Panc1 (cell line): ENCODE measurements at regions not wholly inside any gene's neighbourhood (a gene's known extent, or its start where the extent isn't known, plus 50 kb on each side); places are given as distances from the start of the nearest gene placed in this dataset.
"Not testable (repeated sequence)": the region's sequence is repeated elsewhere in the genome, so short reads cannot be mapped to it uniquely, and the experiment has no call there.

Experiments
- ATAC-seq: fragments of 200-7000 bp; cut with Tn5 transposase; 2 replicates; pipeline ENCODE4 v1.9.1; 2020; ENCODE audit warnings: mild to moderate bottlenecking, moderate library complexity
- BruUV-seq: library from RNA; stranded (reverse); fragments of 400-500 nt; replicated peaks from 2 replicates; lab custom pipeline; 2021; lab: Mats Ljungman, UMichigan
- CTCF ChIA-PET: fragments of 300-600 bp; sonication (Branson Sonifier 250); formaldehyde crosslinking; loops from one replicate; lab custom pipeline; 2022; ENCODE audit warnings: antibody characterized with exemption; lab: Charles Lee
- POLR2A ChIA-PET: fragments of 300-600 bp; sonication (Branson Sonifier 250); formaldehyde crosslinking; loops from one replicate; lab custom pipeline; 2022; ENCODE audit warnings: antibody characterized with exemption; lab: Charles Lee
- DNase-seq: peaks from one replicate; pipeline ENCODE4 v3.0.0-alpha.2; 2010; ENCODE audit warnings: low read depth, low spot score
- H3K27ac ChIP-seq: 2 replicates; pipeline ENCODE4 v1.5.1; 2011; ENCODE audit warnings: mild to moderate bottlenecking, low read length, inconsistent platforms
- H3K27me3 ChIP-seq: fragments of 200-500 bp; sonication (Bioruptor generic); 2 replicates; pipeline ENCODE4 v1.6.0; 2014; ENCODE audit warnings: low read length, inconsistent platforms; ENCODE audit not compliant: control insufficient read depth, insufficient read depth
- H3K36me3 ChIP-seq: fragments of 200-500 bp; sonication (Bioruptor generic); 2 replicates; pipeline ENCODE4 v1.5.1; 2014; ENCODE audit warnings: inconsistent platforms, mild to moderate bottlenecking, low read length, moderate library complexity; ENCODE audit not compliant: control insufficient read depth, insufficient read depth
- H3K4me1 ChIP-seq: 2 replicates; pipeline ENCODE4 v1.5.1; 2011; ENCODE audit warnings: inconsistent platforms, mild to moderate bottlenecking, low read length, moderate library complexity; ENCODE audit not compliant: control insufficient read depth, insufficient read depth
- H3K4me3 ChIP-seq, 2 experiments: 2 replicates each; pipeline ENCODE4 v1.5.1; 2011 to 2012; ENCODE audit warnings: low read depth in 2 of 2, low read length in 2 of 2, mild to moderate bottlenecking in 2 of 2, inconsistent platforms in 1 of 2, moderate library complexity in 1 of 2
- H3K9me3 ChIP-seq: fragments of 200-500 bp; sonication (Bioruptor generic); 2 replicates; pipeline ENCODE4 v1.5.1; 2014; ENCODE audit warnings: low read depth, mild to moderate bottlenecking, inconsistent platforms, low read length, moderate library complexity; ENCODE audit not compliant: control insufficient read depth, insufficient read depth
- CTCF ChIP-seq: fragments of 450-650 bp; IDR thresholded peaks from 2 replicates; pipeline ENCODE4 v1.5.1; 2017; ENCODE audit warnings: mild to moderate bottlenecking
- POLR2AphosphoS5 ChIP-seq: IDR thresholded peaks from 2 replicates; pipeline ENCODE4 v1.6.1; 2012; ENCODE audit warnings: mild to moderate bottlenecking, low read depth, low read length, moderate library complexity
- REST ChIP-seq, 2 experiments: IDR thresholded peaks; 2 replicates each; pipeline ENCODE4 v1.6.1; 2011 to 2012; ENCODE audit warnings: low read depth in 2 of 2, control low read depth in 1 of 2, low read length in 1 of 2, mild to moderate bottlenecking in 1 of 2, moderate library complexity in 1 of 2; ENCODE audit not compliant: insufficient read depth in 1 of 2
- SIN3A ChIP-seq: IDR thresholded peaks from 2 replicates; pipeline ENCODE4 v1.6.1; 2012; ENCODE audit warnings: low read depth, mild to moderate bottlenecking, low read length, moderate library complexity, borderline replicate concordance; ENCODE audit not compliant: insufficient read depth
- TCF7L2 ChIP-seq: IDR thresholded peaks from 2 replicates; pipeline ENCODE4 v1.6.1; 2011; ENCODE audit warnings: mild to moderate bottlenecking, low read depth, low read length, inconsistent platforms
- in situ Hi-C: cut with HindIII; loops from 2 replicates; pipeline ENCODE4 v1.10.0; 2016; ENCODE audit warnings: low sequenced_read_pairs, low pct_unique_long_range_greater_than_20kb
- intact Hi-C: fragments of 100-400 bp; cut with micrococcal nuclease; formaldehyde crosslinking; loops from one replicate; pipeline ENCODE4 v1.10.0; 2022; ENCODE audit not compliant: unreplicated experiment

- no peaks in the 10 kb centered on the region for H3K4me1 ChIP-seq
- no peak overlapping the region for H3K27ac ChIP-seq
- ChIA-PET POLR2A (no interaction called here), CTCF (no interaction called here)
- no peaks in the 10 kb centered on the region for H3K27me3 ChIP-seq
- TF ChIP-seq POLR2AphosphoS5 = no peak
- TF ChIP-seq REST (IDR thresholded peaks at IDR 0.05; ENCODE audit: insufficient read depth in 1 of 2, low read depth in 2 of 2, low read length in 1 of 2) = no peak
- no peak for TF ChIP-seq SIN3A
- no peak for TF ChIP-seq TCF7L2
- TF ChIP-seq CTCF = no peak
- DNase-seq = no peak
- no peaks in the 10 kb centered on the region; the same call in 1 of the 2 replicates for H3K9me3 ChIP-seq
- H3K4me3 ChIP-seq = no peak overlapping the region
- ATAC-seq = no peak
- no peaks in the 10 kb centered on the region for H3K36me3 ChIP-seq
- in situ Hi-C loops (no loop called here), intact Hi-C loops (no loop called here)
- BruUV-seq = no TSS peak
These were observed 133.4 kb downstream of the NDFIP2 start for GRCh38 chr13:79614250-79614918.

GRCh38 chr13:79612604-79613003 lies 131.6 kb downstream of the NDFIP2 start:
- intact Hi-C loops = no loop called here
- no TSS peak for BruUV-seq
- Histone ChIP-seq H3K27ac (no peak overlapping the region), H3K4me1 (no peaks in the 10 kb centered on the region), H3K9me3 (no peaks in the 10 kb centered on the region; the same call in 1 of the 2 replicates), H3K27me3 (no peaks in the 10 kb centered on the region), H3K4me3 (no peak overlapping the region), H3K36me3 (no peaks in the 10 kb centered on the region)
- POLR2A ChIA-PET = no interaction called here
- no peak for TF ChIP-seq SIN3A
- no peak for TF ChIP-seq TCF7L2
- no peak for TF ChIP-seq POLR2AphosphoS5
- TF ChIP-seq REST (IDR thresholded peaks at IDR 0.05; ENCODE audit: insufficient read depth in 1 of 2, low read depth in 2 of 2, low read length in 1 of 2) = no peak
- TF ChIP-seq CTCF = no peak
- DNase-seq (no peak), ATAC-seq (no peak)
- CTCF ChIA-PET = no interaction called here
- in situ Hi-C loops = no loop called here

GRCh38 chr13:79607895-79608294 lies 126.9 kb downstream of the NDFIP2 start:
- H3K9me3 ChIP-seq, H3K27me3 ChIP-seq, ATAC-seq, H3K4me3 ChIP-seq, CTCF ChIA-PET, POLR2A ChIA-PET, H3K27ac ChIP-seq, BruUV-seq, H3K4me1 ChIP-seq, in situ Hi-C loops, H3K36me3 ChIP-seq, intact Hi-C loops, DNase-seq: not testable (repeated sequence)
